Omental fat pad (tissue), 1 donor: ENCODE measurements at regions not wholly inside any gene's neighbourhood (a gene's known extent, or its start where the extent isn't known, plus 50 kb on each side); places are given as distances from the start of the nearest gene placed in this dataset.
"Not testable (repeated sequence)": the region's sequence is repeated elsewhere in the genome, so short reads cannot be mapped to it uniquely, and the experiment has no call there.

Experiments used
- ATAC-seq: fragments of 150-250 bp; one replicate; pipeline ENCODE4 v1.9.1; 2016; ENCODE audit warnings: mild to moderate bottlenecking, moderate library complexity; ENCODE audit not compliant: low FRiP score
- DNase-seq: peaks from one replicate; pipeline ENCODE4 v3.0.0-alpha.2; 2019; ENCODE audit warnings: low spot score

GRCh38 chr1:121041497-121041896 lies 142.6 kb downstream of the FAM72B start:
- DNase-seq, ATAC-seq: not testable (repeated sequence)

GRCh38 chr1:121042882-121043281 lies 141.3 kb downstream of the FAM72B start:
- DNase-seq, ATAC-seq: not testable (repeated sequence)

DNA sequence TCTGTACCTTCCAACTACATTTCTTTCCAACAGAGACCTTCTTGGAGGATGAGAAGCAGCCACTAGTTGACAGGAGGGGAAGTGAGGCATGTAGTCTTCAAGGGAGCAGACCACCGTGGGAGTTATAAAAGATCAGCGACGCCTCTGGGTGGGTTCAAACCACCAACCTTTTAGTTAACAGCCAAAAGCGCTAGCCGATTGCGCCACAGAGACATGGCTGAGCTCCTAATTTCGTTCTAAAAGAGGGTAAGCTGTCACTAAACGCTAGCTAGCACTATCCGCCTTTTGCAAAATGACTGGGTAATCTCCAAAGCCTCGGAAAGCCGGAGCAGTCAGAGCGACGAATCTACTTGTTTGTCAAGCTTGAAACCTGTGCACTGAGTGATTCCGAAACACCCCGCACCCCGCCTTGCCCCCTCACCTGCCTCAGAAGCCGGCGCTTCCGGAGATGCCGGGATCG lies 135.8 kb downstream of the FAM72B start:
- ATAC-seq, DNase-seq: not testable (repeated sequence)

DNA sequence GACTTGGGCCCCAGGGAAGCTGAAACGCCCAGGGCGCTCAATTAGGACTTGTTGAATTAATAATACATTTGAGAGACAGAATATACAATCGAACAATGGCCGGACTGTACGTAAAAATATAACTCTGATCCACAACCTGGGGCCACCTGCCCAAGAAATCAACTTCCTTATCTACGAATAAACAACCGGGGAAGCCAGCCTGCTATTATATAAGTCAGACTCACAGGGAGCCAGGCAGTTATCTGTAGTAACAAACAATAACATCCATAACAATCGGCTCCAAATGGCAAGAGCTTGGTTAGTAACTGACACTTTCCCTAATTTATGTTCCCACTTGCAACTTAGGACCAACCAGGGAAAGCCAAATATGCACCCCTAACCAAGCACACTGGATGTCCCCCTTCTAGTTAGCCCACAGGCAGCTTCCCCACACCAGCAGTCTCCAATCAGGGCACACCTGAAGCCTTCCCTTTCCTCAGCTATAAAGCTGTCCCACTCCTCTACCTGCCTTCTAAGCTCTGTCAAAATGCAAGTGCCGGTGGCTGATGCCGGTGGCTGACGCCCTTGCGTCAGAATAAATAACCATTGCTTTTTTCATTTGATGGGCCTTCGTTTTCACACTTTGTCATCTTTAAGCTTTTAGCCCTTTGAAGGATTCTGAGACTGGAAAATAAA lies 135.2 kb downstream of the FAM72B start:
- ATAC-seq, DNase-seq: not testable (repeated sequence)

GRCh38 chr1:121050097-121050496 lies 134.0 kb downstream of the FAM72B start:
- ATAC-seq, DNase-seq: not testable (repeated sequence)

GRCh38 chr1:121051161-121051790 lies 132.9 kb downstream of the FAM72B start:
- not testable (repeated sequence) for ATAC-seq, DNase-seq

GRCh38 chr1:121052081-121052660 lies 132.0 kb downstream of the FAM72B start:
- DNase-seq, ATAC-seq: not testable (repeated sequence)

GRCh38 chr1:121054928-121055327 lies 129.2 kb downstream of the FAM72B start:
- DNase-seq, ATAC-seq: not testable (repeated sequence)

DNA sequence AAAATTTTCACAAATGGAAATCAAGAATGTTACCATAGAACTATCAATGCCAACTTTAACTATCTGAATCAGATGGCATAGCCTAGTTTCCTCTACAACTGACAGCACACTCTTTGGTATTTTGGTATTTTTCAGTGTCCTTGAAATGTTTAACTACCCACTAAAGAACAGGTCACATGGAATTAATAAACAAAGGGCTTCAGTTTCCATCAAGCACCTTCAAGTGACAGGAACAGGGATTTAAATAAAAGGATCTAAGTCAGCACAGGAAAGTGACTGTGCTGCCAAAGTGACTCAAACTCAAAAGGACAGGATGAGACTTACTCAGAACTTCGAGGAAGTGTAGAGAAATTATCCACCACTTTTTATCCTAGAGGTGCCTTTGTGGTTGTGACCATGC lies 117.2 kb downstream of the FAM72B start:
- not testable (repeated sequence) for ATAC-seq, DNase-seq

DNA sequence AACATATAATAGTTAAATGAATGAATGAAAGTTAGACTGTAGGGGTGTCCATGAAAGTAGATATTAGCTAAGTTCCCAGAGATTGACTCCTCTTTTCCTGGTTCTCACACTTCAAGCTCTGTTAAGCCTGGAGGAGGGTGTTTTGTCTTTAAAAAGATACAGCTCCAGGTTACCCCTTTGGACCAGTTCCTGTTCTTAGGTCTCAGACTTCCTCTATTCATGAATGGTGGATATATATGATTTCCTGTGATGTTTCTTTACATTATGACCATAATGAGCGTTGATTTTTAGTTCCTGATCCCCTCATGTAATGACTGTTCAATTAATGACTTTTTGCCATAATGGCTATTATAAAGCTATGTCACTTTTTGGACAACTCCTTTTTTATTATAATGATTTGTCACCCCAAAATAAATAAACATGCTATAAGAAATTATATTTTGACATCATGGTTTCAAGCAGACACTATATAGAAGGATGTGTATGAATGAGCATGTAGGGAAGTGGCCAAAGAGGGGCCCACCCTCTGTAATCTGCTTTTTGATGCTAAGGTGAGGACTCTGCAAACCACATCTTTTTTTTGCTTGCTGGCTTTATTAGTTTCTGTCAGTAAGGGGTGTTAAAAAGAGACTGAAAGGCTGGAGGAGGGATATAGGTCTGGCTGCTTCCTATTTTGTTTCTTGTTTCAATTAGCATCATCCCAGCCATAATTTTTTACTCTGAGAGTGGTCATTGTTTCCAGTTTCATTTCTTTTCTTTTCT lies 115.2 kb downstream of the FAM72B start:
- DNase-seq, ATAC-seq: not testable (repeated sequence)

DNA sequence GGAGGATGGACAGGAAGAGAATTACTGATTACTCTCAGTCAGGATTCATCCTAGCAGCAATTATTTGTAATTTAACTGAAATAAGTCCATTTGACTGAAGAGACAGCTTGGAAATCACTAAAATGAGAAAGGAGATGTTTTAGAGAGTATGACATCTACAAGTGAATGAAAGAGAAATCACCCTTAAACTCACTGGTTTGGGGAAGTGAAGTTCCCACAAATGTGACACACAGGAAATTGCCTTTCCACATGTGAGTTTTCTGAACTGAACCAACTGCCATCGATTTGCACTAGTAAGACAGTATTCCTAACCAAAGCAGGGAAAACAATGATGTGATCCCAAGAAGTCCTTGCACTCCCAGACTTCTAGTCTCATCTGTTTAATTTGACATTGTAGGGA lies 110.3 kb downstream of the FAM72B start:
- DNase-seq, ATAC-seq: not testable (repeated sequence)

- not testable (repeated sequence) for DNase-seq, ATAC-seq
These were observed 108.8 kb downstream of the FAM72B start for GRCh38 chr1:121075254-121075805.

GRCh38 chr1:121076674-121077073 lies 107.5 kb downstream of the FAM72B start:
- not testable (repeated sequence) for DNase-seq, ATAC-seq

DNA sequence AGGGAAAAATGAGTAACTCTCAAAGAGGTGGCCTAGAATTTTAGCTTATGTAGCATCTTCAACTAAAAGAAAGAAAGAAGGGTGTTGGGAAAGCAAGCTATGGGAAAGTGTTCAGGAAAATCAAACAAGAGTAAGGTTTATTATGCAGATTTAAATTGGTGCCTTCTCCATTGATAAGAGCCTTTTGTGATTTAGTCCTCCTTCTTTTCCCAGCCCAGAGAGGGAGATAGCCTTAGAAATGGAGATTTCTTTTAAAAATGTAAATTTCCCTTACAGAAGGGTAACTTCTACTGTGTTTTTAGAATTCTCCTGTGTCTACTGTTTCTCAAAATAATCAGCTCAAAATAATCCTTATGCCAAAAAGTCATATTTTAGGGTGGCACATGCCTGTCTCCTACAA lies 104.5 kb downstream of the FAM72B start:
- not testable (repeated sequence) for ATAC-seq, DNase-seq

DNA sequence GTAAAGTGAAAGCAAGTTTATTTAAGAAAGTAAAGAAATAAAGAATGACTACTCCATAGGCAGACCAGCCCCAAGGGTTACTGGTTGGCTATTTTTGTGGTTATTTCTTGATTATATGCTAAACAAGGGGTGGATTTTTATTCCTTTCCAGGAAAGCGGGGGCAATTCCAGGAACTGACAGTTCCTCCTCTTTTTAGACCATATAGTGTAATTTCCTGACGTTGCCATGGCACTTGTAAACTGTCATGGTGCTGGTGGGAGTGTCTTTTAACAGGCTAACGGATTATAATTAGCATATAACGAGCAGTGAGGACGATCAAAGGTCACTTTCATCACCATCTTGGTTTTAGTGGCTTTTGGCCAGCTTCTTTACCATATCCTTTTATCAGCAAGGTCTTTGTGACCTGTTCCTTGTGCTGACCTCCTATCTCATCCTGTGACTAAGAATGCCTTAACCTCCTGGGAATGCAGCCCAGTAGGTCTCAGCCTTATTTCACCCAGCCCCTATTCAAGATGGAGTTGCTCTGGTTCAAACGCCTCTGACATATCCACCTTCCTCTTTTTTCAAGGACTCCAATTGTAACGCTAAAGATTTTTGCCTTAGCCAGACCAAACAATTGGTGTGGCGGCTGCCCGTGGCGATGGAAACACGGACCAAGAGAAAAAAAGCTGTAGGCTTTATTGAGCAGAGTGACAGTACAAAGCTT lies 103.8 kb downstream of the FAM72B start:
- DNase-seq, ATAC-seq: not testable (repeated sequence)

DNA sequence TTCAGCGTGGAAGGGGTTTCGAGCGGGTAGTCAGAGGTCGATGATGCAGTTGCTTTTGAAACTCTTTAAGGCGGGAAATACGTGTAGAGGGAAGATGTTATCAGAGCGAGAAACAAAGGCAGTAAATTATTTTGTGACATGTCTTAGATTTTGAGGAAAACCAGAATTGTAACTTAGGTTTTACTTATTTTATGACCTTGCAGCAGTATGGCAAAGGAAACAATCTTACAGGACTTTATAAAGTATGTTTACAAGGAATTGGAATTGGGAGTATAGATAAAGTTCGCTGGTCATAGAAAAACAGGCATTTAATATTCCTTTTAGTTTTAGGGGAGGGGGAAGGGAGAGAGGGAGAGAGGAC lies 103.3 kb downstream of the FAM72B start:
- not testable (repeated sequence) for ATAC-seq, DNase-seq

DNA sequence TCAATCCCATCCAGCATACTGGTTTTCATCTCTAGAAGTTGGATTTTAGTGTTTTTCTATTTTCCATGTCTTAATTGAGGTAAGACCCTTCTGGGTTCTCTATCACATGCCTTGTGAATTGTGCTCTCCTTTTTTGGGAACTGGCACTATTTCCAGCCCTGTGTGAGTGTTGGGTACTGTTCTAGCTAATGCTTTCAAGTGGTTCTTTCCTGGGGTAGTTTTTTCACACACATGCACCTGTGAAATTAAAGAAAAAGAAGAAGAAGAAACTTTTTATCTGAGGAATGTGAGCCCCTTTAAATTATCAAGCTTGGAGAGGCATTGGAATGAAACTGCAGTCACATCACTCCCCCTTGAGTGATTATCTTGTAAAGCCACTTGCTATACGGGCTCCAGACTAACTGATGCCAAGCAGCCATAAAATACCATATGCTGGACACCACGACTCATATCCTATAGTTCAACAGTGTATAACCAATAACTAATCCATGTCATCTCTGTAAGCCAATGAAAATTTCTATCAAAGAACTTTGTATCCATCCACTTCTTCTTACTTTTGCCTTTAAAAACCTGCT lies 102.4 kb downstream of the FAM72B start:
- DNase-seq, ATAC-seq: not testable (repeated sequence)

DNA sequence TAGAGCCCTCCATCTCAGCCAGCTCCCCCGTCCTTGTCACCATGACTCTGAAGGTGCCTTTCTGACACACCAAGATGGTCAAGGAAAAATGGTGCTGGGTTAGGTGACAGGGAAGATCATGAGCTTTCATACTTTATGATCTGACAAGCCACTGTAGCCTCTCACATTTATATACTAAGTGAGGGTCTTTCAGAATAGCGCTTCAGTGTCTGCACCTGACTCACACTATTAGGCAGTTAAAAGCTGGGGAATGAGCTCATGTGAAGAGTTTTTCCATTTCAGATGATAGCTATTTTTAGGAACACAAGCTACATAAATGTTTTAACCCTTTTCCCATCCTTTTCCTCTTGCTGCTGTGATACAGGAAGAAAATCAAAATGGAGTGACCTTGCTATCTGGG lies 101.1 kb downstream of the FAM72B start:
- ATAC-seq, result not testable (repeated sequence)

More for the DNA sequence above, 101.1 kb downstream of the FAM72B start:
- DNase-seq, result not testable (repeated sequence)
